HCT116 (cell line): ENCODE measurements at regions not wholly inside any gene's neighbourhood (a gene's known extent, or its start where the extent isn't known, plus 50 kb on each side); places are given as distances from the start of the nearest gene placed in this dataset.

Source experiments
- CEBPB ChIP-seq: IDR thresholded peaks from 2 replicates; pipeline ENCODE4 v1.6.1; 2012; ENCODE audit warnings: low read depth
- CTCF ChIP-seq, 3 experiments: fragments of 200-600 bp in 1 of 3; sonication (generic) in 1 of 3; IDR thresholded peaks in 2 of 3; conservative IDR thresholded peaks in 1 of 3; 2 replicates each; pipeline ENCODE4 v1.5.1; 2012 to 2017; ENCODE audit warnings: low read depth in 2 of 3, low read length in 2 of 3, antibody characterized with exemption in 1 of 3, borderline replicate concordance in 1 of 3, control low read depth in 1 of 3, mild to moderate bottlenecking in 1 of 3, mixed read lengths in 1 of 3, mixed run types in 1 of 3, moderate library complexity in 1 of 3; ENCODE audit not compliant: insufficient read depth in 1 of 3
- EZH2phosphoT487 ChIP-seq: fragments of 200-600 bp; IDR thresholded peaks from 2 replicates; pipeline ENCODE4 v1.6.1; 2018; ENCODE audit warnings: antibody characterized with exemption, borderline replicate concordance
- FOSL1 ChIP-seq: IDR thresholded peaks from 2 replicates; pipeline ENCODE4 v1.6.1; 2012; ENCODE audit warnings: low read depth
- MAX ChIP-seq: IDR thresholded peaks from 2 replicates; pipeline ENCODE4 v1.6.1; 2012
- POLR2A ChIP-seq: IDR thresholded peaks from 2 replicates; pipeline ENCODE4 v1.7.0; 2011; ENCODE audit warnings: borderline replicate concordance; ENCODE audit not compliant: insufficient read depth, insufficient read length; ENCODE audit errors: extremely low read depth
- POLR2AphosphoS5 ChIP-seq: IDR thresholded peaks from 2 replicates; pipeline ENCODE4 v1.6.1; 2011; ENCODE audit warnings: mild to moderate bottlenecking, low read depth, low read length, moderate library complexity
- RAD21 ChIP-seq: IDR thresholded peaks from 2 replicates; pipeline ENCODE4 v1.6.1; 2012; ENCODE audit warnings: low read depth, mild to moderate bottlenecking
- SP1 ChIP-seq: IDR thresholded peaks from 2 replicates; pipeline ENCODE4 v1.6.1; 2012; ENCODE audit warnings: low read depth
- TCF7L2 ChIP-seq: IDR thresholded peaks from 2 replicates; pipeline ENCODE4 v1.7.0; 2011; ENCODE audit warnings: borderline replicate concordance, inconsistent platforms; ENCODE audit not compliant: insufficient read depth, insufficient read length; ENCODE audit errors: extremely low read depth
- ZBTB33 ChIP-seq: IDR thresholded peaks from 2 replicates; pipeline ENCODE4 v1.6.1; 2011; ENCODE audit warnings: mild to moderate bottlenecking, low read length, moderate library complexity; ENCODE audit not compliant: insufficient replicate concordance; ENCODE audit errors: extremely low read depth
- ZFX ChIP-seq: fragments of 450-650 bp; IDR thresholded peaks from 2 replicates; pipeline ENCODE4 v1.6.1; 2017

DNA sequence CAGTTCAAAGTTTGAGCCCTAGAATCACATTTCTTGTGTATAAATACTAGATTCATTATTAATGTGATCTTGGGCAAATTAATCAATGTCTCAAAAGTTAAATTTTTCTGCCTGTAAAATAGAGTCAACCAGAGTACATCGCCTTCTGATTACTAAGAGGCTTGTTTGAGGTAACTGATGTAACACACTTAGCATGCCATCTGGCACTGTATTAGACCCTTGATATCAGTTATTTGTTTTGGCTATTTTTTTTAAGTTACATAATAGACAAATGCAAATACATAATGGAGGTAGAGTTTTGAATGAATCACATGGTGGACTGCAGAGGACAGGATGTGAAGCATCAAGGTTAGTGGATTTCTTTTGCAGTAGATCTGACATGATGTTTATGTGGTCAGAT lies 298.4 kb downstream of the ADGRL2 start:
- TF ChIP-seq CTCF (IDR thresholded peaks at IDR 0.05 in 2 of 3, conservative IDR thresholded peaks at IDR 0.05 in 1 of 3; ENCODE audit: borderline replicate concordance in 1 of 3, insufficient read depth in 1 of 3, low read depth in 2 of 3, low read length in 2 of 3) (no peak), POLR2AphosphoS5 (no peak), RAD21 (no peak), POLR2A (no peak), MAX (no peak), CEBPB (no peak), ZBTB33 (no peak), SP1 (no peak), FOSL1 (no peak), TCF7L2 (no peak), ZFX (no peak), EZH2phosphoT487 (no peak)
